ENCODE measurements at regions not wholly inside any gene's neighbourhood (a gene's known extent, or its start where the extent isn't known, plus 50 kb on each side); places are given as distances from the start of the nearest gene placed in this dataset.
A peak's percentile ranks its signal among the peaks of the same experiment; 100 is the strongest.
"Not testable (repeated sequence)": the region's sequence is repeated elsewhere in the genome, so short reads cannot be mapped to it uniquely, and the experiment has no call there.

GRCh38 chr9:94492125-94492524 is 62.8 kb upstream of the PCAT7 start:
- H3K9me3 ChIP-seq; H3K27ac ChIP-seq; H3K4me2 ChIP-seq; H3K4me1 ChIP-seq; DNase-seq (ENCODE audit: low read depth in 1 of 2, low spot score in 1 of 2); FAIRE-seq; H3K4me3 ChIP-seq; ATAC-seq; POLR2A ChIA-PET; CTCF ChIA-PET; TF ChIP-seq FOSL2 (IDR thresholded peaks at IDR 0.05): not testable (repeated sequence)
- TF ChIP-seq FOSL2 (CRISPR knock-in tag; IDR thresholded peaks at IDR 0.05), result peak; percentile 21; the same call in 1 of the 2 replicates
- 63% methylated on average over 6 of the region's 6 CpGs for whole genome bisulfite sequencing (ENCODE audit: missing lambda C conversion rate)

- Histone ChIP-seq H3K4me3 (no peak overlapping the region), H3K9me3 (no peaks in the 10 kb centered on the region), H3K4me1 (no peaks in the 10 kb centered on the region), H3K4me2 (no peak overlapping the region), H3K27ac (no peak overlapping the region)
- TF ChIP-seq HMGXB4 (CRISPR knock-in tag; IDR thresholded peaks at IDR 0.05; ENCODE audit: borderline replicate concordance), result no peak
- TF ChIP-seq ELK1 (IDR thresholded peaks at IDR 0.05; ENCODE audit: low read depth, low read length), result no peak
- TF ChIP-seq FOSB (CRISPR knock-in tag; IDR thresholded peaks at IDR 0.05), result no peak
- no peak for TF ChIP-seq NPAS2 (CRISPR knock-in tag; IDR thresholded peaks at IDR 0.05; ENCODE audit: borderline replicate concordance)
- no peak for TF ChIP-seq BCL3 (IDR thresholded peaks at IDR 0.05)
- no peak for TF ChIP-seq E2F6 (IDR thresholded peaks at IDR 0.05; ENCODE audit: borderline replicate concordance, low read depth)
- no peak for TF ChIP-seq EHMT2 (IDR thresholded peaks at IDR 0.05; ENCODE audit: low read depth)
- ChIA-PET POLR2A (no interaction called here), CTCF (no interaction called here)
- DNase-seq (ENCODE audit: low read depth in 1 of 2, low spot score in 1 of 2) (no peak), ATAC-seq (no peak), FAIRE-seq (no peak)
- WGBS (ENCODE audit: missing lambda C conversion rate), result 84% methylated on average over 5 of the region's 5 CpGs
Measured at GRCh38 chr9:94498801-94499453, 56.0 kb upstream of the PCAT7 start.

GRCh38 chr9:94504358-94504757 is 50.5 kb upstream of the PCAT7 start:
- ChIA-PET CTCF (no interaction called here), POLR2A (no interaction called here)
- Histone ChIP-seq H3K4me1 (no peaks in the 10 kb centered on the region), H3K4me2 (no peak overlapping the region), H3K9me3 (no peaks in the 10 kb centered on the region), H3K4me3 (no peak overlapping the region), H3K27ac (no peak overlapping the region)
- no peak for DNase-seq (ENCODE audit: low read depth in 1 of 2, low spot score in 1 of 2)
- TF ChIP-seq HDAC2 (IDR thresholded peaks at IDR 0.05), result no peak
- no peak for TF ChIP-seq BHLHE40 (IDR thresholded peaks at IDR 0.05; ENCODE audit: low read depth, low read length)
- no peak for TF ChIP-seq ZFP36 (IDR thresholded peaks at IDR 0.05; ENCODE audit: borderline replicate concordance, partially characterized antibody)
- no peak for TF ChIP-seq CBX8 (IDR thresholded peaks at IDR 0.05)
- no peak for TF ChIP-seq BCL3 (IDR thresholded peaks at IDR 0.05)
- no peak for TF ChIP-seq FOXS1 (CRISPR knock-in tag; IDR thresholded peaks at IDR 0.05)
- TF ChIP-seq HMGXB4 (CRISPR knock-in tag; IDR thresholded peaks at IDR 0.05; ENCODE audit: borderline replicate concordance), result no peak
- no peak for TF ChIP-seq PBX3 (IDR thresholded peaks at IDR 0.05)
- no peak for TF ChIP-seq SREBF2 (IDR thresholded peaks at IDR 0.05)
- no peak for TF ChIP-seq POLR2A (IDR thresholded peaks at IDR 0.05; ENCODE audit: low read length)
- no peak for TF ChIP-seq ZC3H11A (IDR thresholded peaks at IDR 0.05)
- TF ChIP-seq USF2 (IDR thresholded peaks at IDR 0.05), result no peak
- TF ChIP-seq PHF8 (IDR thresholded peaks at IDR 0.05; ENCODE audit: borderline replicate concordance, low read depth), result no peak
- TF ChIP-seq ZSCAN20 (CRISPR knock-in tag; IDR thresholded peaks at IDR 0.05), result no peak
- no peak for TF ChIP-seq MAFK (IDR thresholded peaks at IDR 0.05; ENCODE audit: partially characterized antibody)
- TF ChIP-seq EHF (CRISPR knock-in tag; IDR thresholded peaks at IDR 0.05), result no peak
- TF ChIP-seq POLR2AphosphoS2 (conservative IDR thresholded peaks at IDR 0.05; ENCODE audit: low read length), result no peak
- TF ChIP-seq CEBPB (IDR thresholded peaks at IDR 0.05), result no peak
- no peak for FAIRE-seq
- 37% methylated on average over 3 of the region's 3 CpGs for WGBS (ENCODE audit: missing lambda C conversion rate)
- ATAC-seq, result no peak

Data from A549 (cell line).